Prostate gland (tissue), 2 donors: ENCODE measurements at regions not wholly inside any gene's neighbourhood (a gene's known extent, or its start where the extent isn't known, plus 50 kb on each side); places are given as distances from the start of the nearest gene placed in this dataset.

Experiments
- CTCF ChIP-seq, 4 experiments: fragments of 200-600 bp in 2 of 4; fragments of 450-650 bp in 2 of 4; sonication (generic) in 2 of 4; IDR thresholded peaks; 1 replicate in 3 of 4; 2 replicates in 1 of 4; pipeline ENCODE4 v1.5.1; 2016 to 2019; ENCODE audit warnings: antibody characterized with exemption in 4 of 4, mild to moderate bottlenecking in 2 of 4, moderate library complexity in 2 of 4
- POLR2AphosphoS5 ChIP-seq: sonication (generic); formaldehyde crosslinking; IDR thresholded peaks from one replicate; pipeline ENCODE4 v1.6.1; 2017; ENCODE audit warnings: antibody characterized with exemption

- TF ChIP-seq CTCF (IDR thresholded peaks at IDR 0.05) (no peak), POLR2AphosphoS5 (no peak)
Observed at GRCh38 chr6:93806409-93807270, 387.3 kb upstream of the EPHA7 start.
